Keratinocyte (primary cell): ENCODE measurements at regions not wholly inside any gene's neighbourhood (a gene's known extent, or its start where the extent isn't known, plus 50 kb on each side); places are given as distances from the start of the nearest gene placed in this dataset.

Source experiments
- DNase-seq: peaks from one replicate; pipeline ENCODE4 v3.0.0-alpha.2; 2011; ENCODE audit warnings: low read depth, missing footprints, low spot score
- FAIRE-seq: peaks from 2 replicates; lab custom pipeline; 2011; peaks lifted over from hg19 to GRCh38; lab: Jason Lieb, UNC
- H2AFZ ChIP-seq: 2 replicates; pipeline ENCODE4 v1.6.0; 2012; ENCODE audit warnings: low read length, control low read depth, inconsistent platforms; ENCODE audit not compliant: control insufficient read depth
- H3K27ac ChIP-seq: 2 replicates; pipeline ENCODE4 v1.5.1; 2011; ENCODE audit warnings: low read length; ENCODE audit not compliant: control insufficient read depth, insufficient read depth
- H3K27me3 ChIP-seq: 3 replicates; pipeline ENCODE4 v1.6.0; 2011; ENCODE audit warnings: low read length; ENCODE audit not compliant: control insufficient read depth, insufficient read depth; ENCODE audit errors: extremely low read depth
- H3K36me3 ChIP-seq, 2 experiments: 2 replicates in 1 of 2; 3 replicates in 1 of 2; pipeline ENCODE4 v1.5.1; 2011; ENCODE audit warnings: low read length in 2 of 2, mild to moderate bottlenecking in 1 of 2; ENCODE audit not compliant: control insufficient read depth in 2 of 2, insufficient read depth in 2 of 2; ENCODE audit errors: extremely low read depth in 1 of 2
- H3K4me1 ChIP-seq: 3 replicates; pipeline ENCODE4 v1.5.1; 2011; ENCODE audit warnings: low read length; ENCODE audit not compliant: control insufficient read depth, insufficient read depth; ENCODE audit errors: extremely low read depth
- H3K4me2 ChIP-seq: 3 replicates; pipeline ENCODE4 v1.6.0; 2011; ENCODE audit warnings: low read depth, low read length; ENCODE audit not compliant: control insufficient read depth, insufficient read depth; ENCODE audit errors: extremely low read depth
- H3K4me3 ChIP-seq, 3 experiments: fragments of 200-600 bp in 1 of 3; sonication (generic) in 1 of 3; 2 replicates in 2 of 3; 3 replicates in 1 of 3; pipeline ENCODE4 v1.5.1; 2011 to 2016; ENCODE audit warnings: low read length in 3 of 3, mild to moderate bottlenecking in 3 of 3, control low read depth in 2 of 3, inconsistent platforms in 1 of 3, low read depth in 1 of 3, mixed read lengths in 1 of 3, mixed run types in 1 of 3, moderate library complexity in 1 of 3; ENCODE audit not compliant: control insufficient read depth in 2 of 3, insufficient read depth in 2 of 3; ENCODE audit errors: extremely low read depth in 1 of 3
- H3K79me2 ChIP-seq: 2 replicates; pipeline ENCODE4 v1.6.0; 2012; ENCODE audit warnings: low read length; ENCODE audit not compliant: control insufficient read depth, insufficient read depth
- H3K9ac ChIP-seq: 3 replicates; pipeline ENCODE4 v1.6.0; 2011; ENCODE audit warnings: low read length; ENCODE audit not compliant: control insufficient read depth, insufficient read depth; ENCODE audit errors: extremely low read depth
- H3K9me1 ChIP-seq: 3 replicates; pipeline ENCODE4 v1.6.0; 2011; ENCODE audit warnings: low read length; ENCODE audit not compliant: control insufficient read depth, insufficient read depth; ENCODE audit errors: extremely low read depth
- H3K9me3 ChIP-seq: 2 replicates; pipeline ENCODE4 v1.5.1; 2012; ENCODE audit warnings: low read depth, low read length; ENCODE audit not compliant: control insufficient read depth
- H4K20me1 ChIP-seq: 3 replicates; pipeline ENCODE4 v1.6.0; 2011; ENCODE audit warnings: low read length; ENCODE audit not compliant: control insufficient read depth, insufficient read depth; ENCODE audit errors: extremely low read depth
- CTCF ChIP-seq, 3 experiments: IDR thresholded peaks in 1 of 3; conservative IDR thresholded peaks in 1 of 3; optimal IDR thresholded peaks in 1 of 3; 2 replicates in 2 of 3; 3 replicates in 1 of 3; pipeline versions ENCODE3 to v1.5.1; 2011; ENCODE audit warnings: low read length in 3 of 3, mild to moderate bottlenecking in 3 of 3, moderate library complexity in 2 of 3, control low read depth in 1 of 3, inconsistent platforms in 1 of 3; ENCODE audit not compliant: insufficient read depth in 2 of 3; ENCODE audit errors: extremely low read depth in 1 of 3
- EZH2 ChIP-seq: IDR thresholded peaks from one replicate; pipeline ENCODE4 v1.6.1; 2012; ENCODE audit warnings: inconsistent platforms, mild to moderate bottlenecking, low read length, moderate library complexity
- dilution Hi-C: fragments of 300-500 bp; cut with MboI; formaldehyde crosslinking; loops from one replicate; pipeline ENCODE4 v1.7.0; 2020; ENCODE audit warnings: low sequenced_read_pairs; ENCODE audit not compliant: extremely low pct_ligation_motif_present

GRCh38 chr9:78963911-78964310 lies 607.9 kb upstream of the TLE4 start:
- Histone ChIP-seq H3K9me1 (no peaks in the 10 kb centered on the region), H2AFZ (peak overlapping the region; percentile 33), H3K9ac (no peak overlapping the region), H3K4me2 (no peak overlapping the region), H3K79me2 (no peaks in the 10 kb centered on the region), H3K4me1 (peaks cover 8% of the 10 kb centered on the region), H3K36me3 (no peaks in the 10 kb centered on the region), H3K27me3 (no peaks in the 10 kb centered on the region), H3K4me3 (no peak overlapping the region), H3K27ac (no peak overlapping the region), H4K20me1 (no peaks in the 10 kb centered on the region), H3K9me3 (peaks cover 2% of the 10 kb centered on the region)
- dilution Hi-C loops: no loop called here
- TF ChIP-seq CTCF (optimal IDR thresholded peaks at IDR 0.05 in 1 of 3, IDR thresholded peaks at IDR 0.05 in 1 of 3, conservative IDR thresholded peaks at IDR 0.05 in 1 of 3; ENCODE audit: extremely low read depth in 1 of 3, insufficient read depth in 2 of 3, low read length in 3 of 3) (no peak), EZH2 (no peak)
- FAIRE-seq (no peak), DNase-seq (no peak)

GRCh38 chr9:78967596-78968217 lies 604.1 kb upstream of the TLE4 start:
- Histone ChIP-seq H3K36me3 (no peaks in the 10 kb centered on the region), H3K27ac (no peak overlapping the region), H3K9ac (no peak overlapping the region), H3K4me1 (peaks cover 8% of the 10 kb centered on the region), H2AFZ (no peak overlapping the region), H3K27me3 (no peaks in the 10 kb centered on the region), H3K4me3 (no peak overlapping the region), H4K20me1 (no peaks in the 10 kb centered on the region), H3K4me2 (no peak overlapping the region), H3K9me1 (no peaks in the 10 kb centered on the region), H3K79me2 (no peaks in the 10 kb centered on the region), H3K9me3 (no peaks in the 10 kb centered on the region)
- no peak for TF ChIP-seq EZH2
- TF ChIP-seq CTCF (optimal IDR thresholded peaks at IDR 0.05 in 1 of 3, IDR thresholded peaks at IDR 0.05 in 1 of 3, conservative IDR thresholded peaks at IDR 0.05 in 1 of 3; ENCODE audit: extremely low read depth in 1 of 3, insufficient read depth in 2 of 3, low read length in 3 of 3): no peak
- no peak for DNase-seq
- peak; percentile 58 for FAIRE-seq
- dilution Hi-C loops: no loop called here
